Esophagus squamous epithelium (tissue), 4 donors: ENCODE measurements at regions not wholly inside any gene's neighbourhood (a gene's known extent, or its start where the extent isn't known, plus 50 kb on each side); places are given as distances from the start of the nearest gene placed in this dataset.

Source experiments
- POLR2A ChIP-seq, 4 donors: fragments of 450-650 bp; IDR thresholded peaks; one replicate each; pipeline ENCODE4 v1.6.1; 2017; ENCODE audit warnings: antibody characterized with exemption in 4 of 4, mild to moderate bottlenecking in 4 of 4, moderate library complexity in 3 of 4
- TF ChIP-seq, protein P1 (sequence below), 6 experiments: fragments of 450-650 bp in 4 of 6; fragments of 200-600 bp in 2 of 6; sonication (generic) in 2 of 6; IDR thresholded peaks; one replicate each; pipeline ENCODE4 v1.5.1; 2016 to 2019; ENCODE audit warnings: antibody characterized with exemption in 6 of 6, mild to moderate bottlenecking in 4 of 6, moderate library complexity in 4 of 6

DNA sequence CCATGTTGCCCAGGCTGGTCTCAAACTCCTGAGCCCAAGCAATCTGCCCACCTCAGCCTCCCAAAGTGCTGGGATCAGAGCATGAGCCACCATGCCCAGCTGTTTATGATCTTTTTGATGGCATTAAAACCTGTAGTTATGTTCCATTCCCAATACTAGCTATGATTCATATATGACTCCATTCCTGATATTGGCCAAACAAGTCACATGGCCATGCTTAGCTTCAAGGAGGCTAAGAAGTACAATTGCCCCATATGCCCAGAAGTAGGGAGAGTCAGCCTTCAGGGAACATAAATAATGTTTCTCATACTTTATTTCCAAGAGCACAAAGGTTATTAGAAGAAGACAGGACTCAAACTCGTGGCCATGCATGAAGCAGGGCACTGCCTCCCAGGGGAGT lies 132.4 kb upstream of the RAB6C start:
- TF ChIP-seq, protein P1, sequence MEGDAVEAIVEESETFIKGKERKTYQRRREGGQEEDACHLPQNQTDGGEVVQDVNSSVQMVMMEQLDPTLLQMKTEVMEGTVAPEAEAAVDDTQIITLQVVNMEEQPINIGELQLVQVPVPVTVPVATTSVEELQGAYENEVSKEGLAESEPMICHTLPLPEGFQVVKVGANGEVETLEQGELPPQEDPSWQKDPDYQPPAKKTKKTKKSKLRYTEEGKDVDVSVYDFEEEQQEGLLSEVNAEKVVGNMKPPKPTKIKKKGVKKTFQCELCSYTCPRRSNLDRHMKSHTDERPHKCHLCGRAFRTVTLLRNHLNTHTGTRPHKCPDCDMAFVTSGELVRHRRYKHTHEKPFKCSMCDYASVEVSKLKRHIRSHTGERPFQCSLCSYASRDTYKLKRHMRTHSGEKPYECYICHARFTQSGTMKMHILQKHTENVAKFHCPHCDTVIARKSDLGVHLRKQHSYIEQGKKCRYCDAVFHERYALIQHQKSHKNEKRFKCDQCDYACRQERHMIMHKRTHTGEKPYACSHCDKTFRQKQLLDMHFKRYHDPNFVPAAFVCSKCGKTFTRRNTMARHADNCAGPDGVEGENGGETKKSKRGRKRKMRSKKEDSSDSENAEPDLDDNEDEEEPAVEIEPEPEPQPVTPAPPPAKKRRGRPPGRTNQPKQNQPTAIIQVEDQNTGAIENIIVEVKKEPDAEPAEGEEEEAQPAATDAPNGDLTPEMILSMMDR (IDR thresholded peaks at IDR 0.05) = no peak
- TF ChIP-seq POLR2A (IDR thresholded peaks at IDR 0.05) = no peak
